ENCODE measurements at regions not wholly inside any gene's neighbourhood (a gene's known extent, or its start where the extent isn't known, plus 50 kb on each side); places are given as distances from the start of the nearest gene placed in this dataset.

DNA sequence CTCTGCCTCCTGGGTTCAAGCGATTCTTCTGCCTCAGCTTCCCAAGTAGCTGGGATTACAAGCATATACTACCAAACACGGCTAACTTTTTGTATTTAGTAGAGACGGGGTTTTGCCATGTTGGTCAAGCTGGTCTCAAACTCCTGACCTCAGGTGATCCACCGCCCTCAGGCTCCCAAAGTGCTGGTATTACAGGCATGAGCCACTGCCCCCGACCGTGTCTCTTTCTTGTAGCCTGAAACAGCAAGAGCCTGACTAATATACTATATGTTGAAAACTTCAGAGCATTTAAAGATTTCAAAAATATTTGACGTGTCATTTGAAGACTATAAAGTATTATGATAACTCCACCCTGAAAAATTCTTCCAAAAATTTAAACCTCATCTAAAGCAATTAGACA lies 71.7 kb upstream of the ZNF648 start:
- TF ChIP-seq, protein P1, sequence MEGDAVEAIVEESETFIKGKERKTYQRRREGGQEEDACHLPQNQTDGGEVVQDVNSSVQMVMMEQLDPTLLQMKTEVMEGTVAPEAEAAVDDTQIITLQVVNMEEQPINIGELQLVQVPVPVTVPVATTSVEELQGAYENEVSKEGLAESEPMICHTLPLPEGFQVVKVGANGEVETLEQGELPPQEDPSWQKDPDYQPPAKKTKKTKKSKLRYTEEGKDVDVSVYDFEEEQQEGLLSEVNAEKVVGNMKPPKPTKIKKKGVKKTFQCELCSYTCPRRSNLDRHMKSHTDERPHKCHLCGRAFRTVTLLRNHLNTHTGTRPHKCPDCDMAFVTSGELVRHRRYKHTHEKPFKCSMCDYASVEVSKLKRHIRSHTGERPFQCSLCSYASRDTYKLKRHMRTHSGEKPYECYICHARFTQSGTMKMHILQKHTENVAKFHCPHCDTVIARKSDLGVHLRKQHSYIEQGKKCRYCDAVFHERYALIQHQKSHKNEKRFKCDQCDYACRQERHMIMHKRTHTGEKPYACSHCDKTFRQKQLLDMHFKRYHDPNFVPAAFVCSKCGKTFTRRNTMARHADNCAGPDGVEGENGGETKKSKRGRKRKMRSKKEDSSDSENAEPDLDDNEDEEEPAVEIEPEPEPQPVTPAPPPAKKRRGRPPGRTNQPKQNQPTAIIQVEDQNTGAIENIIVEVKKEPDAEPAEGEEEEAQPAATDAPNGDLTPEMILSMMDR (conservative IDR thresholded peaks at IDR 0.05; ENCODE audit: low read depth, low read length) = no peak
- no peak overlapping the region for H3K4me3 ChIP-seq (ENCODE audit: low read depth, low read length)
- DNase-seq (ENCODE audit: low read depth) = no peak

- TF ChIP-seq, protein P1 (conservative IDR thresholded peaks at IDR 0.05; ENCODE audit: low read depth, low read length) = no peak
- no peak overlapping the region for H3K4me3 ChIP-seq (ENCODE audit: low read depth, low read length)
- no peak for DNase-seq (ENCODE audit: low read depth)
These were observed 67.9 kb upstream of the ZNF648 start for GRCh38 chr1:182129398-182129797.

DNA sequence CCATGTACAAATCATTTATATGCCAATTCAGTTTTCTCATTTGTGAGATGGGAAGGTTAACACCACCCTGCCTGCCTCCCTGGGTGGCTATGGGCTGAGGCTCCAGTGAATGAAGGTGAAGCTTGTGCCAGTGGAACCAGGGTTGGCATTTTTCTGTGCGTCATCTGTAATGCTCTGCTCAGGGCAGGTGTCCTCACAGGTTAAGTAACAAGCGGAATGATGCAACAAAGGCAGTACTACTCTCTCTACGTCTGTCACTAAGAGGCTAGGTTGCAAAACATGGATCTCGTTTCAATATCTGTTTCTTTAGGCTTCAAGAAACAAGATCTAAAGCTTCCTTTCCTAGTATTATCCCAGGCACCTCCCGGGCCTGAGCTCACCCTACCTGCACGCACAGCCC lies 67.0 kb upstream of the ZNF648 start:
- no peak overlapping the region for H3K4me3 ChIP-seq (ENCODE audit: low read depth, low read length)
- TF ChIP-seq, protein P1 (conservative IDR thresholded peaks at IDR 0.05; ENCODE audit: low read depth, low read length) = no peak
- DNase-seq (ENCODE audit: low read depth) = no peak

GRCh38 chr1:182127656-182128055 lies 66.1 kb upstream of the ZNF648 start:
- DNase-seq (ENCODE audit: low read depth) = no peak
- TF ChIP-seq, protein P1 (conservative IDR thresholded peaks at IDR 0.05; ENCODE audit: low read depth, low read length) = no peak
- no peak overlapping the region for H3K4me3 ChIP-seq (ENCODE audit: low read depth, low read length)

DNA sequence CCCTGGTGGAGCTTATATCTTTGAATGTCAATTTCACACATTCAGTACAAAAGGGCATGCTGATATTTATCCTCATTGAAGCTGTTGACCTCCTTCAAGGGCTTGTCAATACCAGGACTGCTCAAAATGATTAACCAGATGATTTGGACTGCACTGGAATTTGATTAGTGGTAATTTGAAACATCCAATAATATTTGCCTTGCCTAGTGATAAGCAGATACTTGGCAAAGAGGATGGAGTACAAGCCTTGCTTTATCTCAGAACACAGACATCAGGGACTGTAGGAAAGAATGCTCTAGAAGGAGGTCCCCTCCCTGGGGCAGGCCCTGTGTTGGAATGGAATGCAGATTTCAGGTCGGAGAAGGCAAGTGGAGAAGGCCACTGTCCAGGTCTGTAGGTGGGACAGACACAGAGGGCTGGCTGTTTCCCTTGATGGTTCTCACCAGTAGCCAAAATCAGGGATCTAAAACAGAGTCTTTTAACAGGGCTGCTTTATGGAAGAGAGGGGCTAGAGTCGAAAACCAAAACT lies 64.8 kb upstream of the ZNF648 start:
- TF ChIP-seq, protein P1 (conservative IDR thresholded peaks at IDR 0.05; ENCODE audit: low read depth, low read length) = no peak
- no peak overlapping the region for H3K4me3 ChIP-seq (ENCODE audit: low read depth, low read length)
- no peak for DNase-seq (ENCODE audit: low read depth)

GRCh38 chr1:182122913-182123260 lies 61.4 kb upstream of the ZNF648 start:
- DNase-seq (ENCODE audit: low read depth) = no peak
- TF ChIP-seq, protein P1 (conservative IDR thresholded peaks at IDR 0.05; ENCODE audit: low read depth, low read length) = no peak
- H3K4me3 ChIP-seq (ENCODE audit: low read depth, low read length) = no peak overlapping the region

DNA sequence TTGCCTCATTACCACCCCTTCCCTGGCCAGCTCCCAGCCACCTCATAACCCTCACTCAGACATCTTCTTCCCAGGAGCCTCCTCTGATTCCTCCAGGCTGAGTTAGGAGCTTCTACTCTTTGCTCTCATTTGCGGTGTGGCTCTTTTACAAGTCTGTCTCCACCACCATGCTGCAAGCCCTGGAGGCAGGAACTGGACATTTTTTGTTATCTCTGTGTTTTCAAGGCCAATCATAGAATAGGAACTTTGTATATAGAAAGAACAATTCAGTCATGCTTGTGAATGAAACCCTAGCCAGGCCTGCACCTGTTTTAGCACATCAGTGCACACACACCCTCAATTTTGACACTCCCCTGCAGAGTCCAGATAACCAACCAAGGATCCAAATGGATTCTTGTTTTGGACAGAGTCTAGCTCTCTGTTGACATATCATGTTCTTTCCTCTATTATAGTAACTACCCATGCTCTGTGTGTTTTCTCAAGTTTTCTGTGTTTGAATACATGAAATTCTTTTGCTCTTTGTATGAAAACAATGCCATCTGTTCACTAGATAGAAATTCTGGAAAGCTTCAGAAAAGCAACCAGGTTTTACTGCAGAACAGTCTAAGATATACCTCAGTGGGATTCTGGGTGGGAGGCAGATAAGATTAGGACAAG lies 60.9 kb upstream of the ZNF648 start:
- TF ChIP-seq, protein P1 (conservative IDR thresholded peaks at IDR 0.05; ENCODE audit: low read depth, low read length) = no peak
- no peak overlapping the region for H3K4me3 ChIP-seq (ENCODE audit: low read depth, low read length)
- no peak for DNase-seq (ENCODE audit: low read depth)
